ENCODE measurements at regions not wholly inside any gene's neighbourhood (a gene's known extent, or its start where the extent isn't known, plus 50 kb on each side); places are given as distances from the start of the nearest gene placed in this dataset.

DNA sequence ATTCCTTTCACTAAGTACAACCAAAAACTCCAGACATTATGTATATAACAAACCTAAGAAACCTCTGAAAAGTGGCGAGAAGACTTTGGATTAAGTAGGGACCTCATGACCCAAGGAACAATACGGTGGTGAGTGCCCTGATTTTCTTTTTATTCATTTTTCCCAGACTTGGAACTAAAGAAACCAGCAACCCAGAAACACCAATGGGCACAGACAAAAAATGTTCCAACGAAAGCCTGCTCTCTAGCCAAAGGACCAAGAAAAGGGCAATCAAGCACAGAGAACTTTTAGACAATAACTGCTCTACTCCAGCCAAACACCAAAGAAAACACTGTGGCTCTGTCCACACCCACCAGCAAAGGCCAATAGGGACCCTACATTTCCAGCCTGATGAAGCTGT is 66.2 kb upstream of the SSBP2 start:
- TF ChIP-seq, protein P1, sequence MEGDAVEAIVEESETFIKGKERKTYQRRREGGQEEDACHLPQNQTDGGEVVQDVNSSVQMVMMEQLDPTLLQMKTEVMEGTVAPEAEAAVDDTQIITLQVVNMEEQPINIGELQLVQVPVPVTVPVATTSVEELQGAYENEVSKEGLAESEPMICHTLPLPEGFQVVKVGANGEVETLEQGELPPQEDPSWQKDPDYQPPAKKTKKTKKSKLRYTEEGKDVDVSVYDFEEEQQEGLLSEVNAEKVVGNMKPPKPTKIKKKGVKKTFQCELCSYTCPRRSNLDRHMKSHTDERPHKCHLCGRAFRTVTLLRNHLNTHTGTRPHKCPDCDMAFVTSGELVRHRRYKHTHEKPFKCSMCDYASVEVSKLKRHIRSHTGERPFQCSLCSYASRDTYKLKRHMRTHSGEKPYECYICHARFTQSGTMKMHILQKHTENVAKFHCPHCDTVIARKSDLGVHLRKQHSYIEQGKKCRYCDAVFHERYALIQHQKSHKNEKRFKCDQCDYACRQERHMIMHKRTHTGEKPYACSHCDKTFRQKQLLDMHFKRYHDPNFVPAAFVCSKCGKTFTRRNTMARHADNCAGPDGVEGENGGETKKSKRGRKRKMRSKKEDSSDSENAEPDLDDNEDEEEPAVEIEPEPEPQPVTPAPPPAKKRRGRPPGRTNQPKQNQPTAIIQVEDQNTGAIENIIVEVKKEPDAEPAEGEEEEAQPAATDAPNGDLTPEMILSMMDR (IDR thresholded peaks at IDR 0.05; ENCODE audit: low read depth, low read length, missing control alignments): no peak
- no peak overlapping the region for H3K4me3 ChIP-seq (ENCODE audit: low read depth, low read length)
- no peak for DNase-seq (ENCODE audit: low read depth)
- in situ Hi-C loops (cut with HindIII; ENCODE audit: low sequenced_read_pairs): no loop called here

DNA sequence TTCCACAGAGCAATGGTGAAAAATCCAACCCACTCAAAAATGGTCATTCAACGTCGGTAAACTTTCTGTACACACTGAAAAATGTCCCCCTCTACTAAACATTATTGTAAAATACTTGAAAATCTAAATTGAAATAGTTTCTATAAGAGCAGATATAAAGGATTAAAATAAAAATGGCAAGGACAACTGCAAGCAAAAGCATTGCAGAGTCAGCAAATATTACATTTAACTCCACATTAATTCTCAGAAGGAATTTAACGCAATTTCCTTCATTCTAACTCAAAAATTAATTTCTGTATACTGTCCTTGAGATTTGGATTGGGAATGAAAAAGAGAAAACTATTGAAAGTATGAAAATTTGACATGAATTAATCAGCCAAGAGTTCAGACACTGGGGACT is 64.4 kb upstream of the SSBP2 start:
- H3K4me3 ChIP-seq (ENCODE audit: low read depth, low read length): no peak overlapping the region
- no peak for DNase-seq (ENCODE audit: low read depth)
- TF ChIP-seq, protein P1 (IDR thresholded peaks at IDR 0.05; ENCODE audit: low read depth, low read length, missing control alignments): no peak
- in situ Hi-C loops (cut with HindIII; ENCODE audit: low sequenced_read_pairs): no loop called here

DNA sequence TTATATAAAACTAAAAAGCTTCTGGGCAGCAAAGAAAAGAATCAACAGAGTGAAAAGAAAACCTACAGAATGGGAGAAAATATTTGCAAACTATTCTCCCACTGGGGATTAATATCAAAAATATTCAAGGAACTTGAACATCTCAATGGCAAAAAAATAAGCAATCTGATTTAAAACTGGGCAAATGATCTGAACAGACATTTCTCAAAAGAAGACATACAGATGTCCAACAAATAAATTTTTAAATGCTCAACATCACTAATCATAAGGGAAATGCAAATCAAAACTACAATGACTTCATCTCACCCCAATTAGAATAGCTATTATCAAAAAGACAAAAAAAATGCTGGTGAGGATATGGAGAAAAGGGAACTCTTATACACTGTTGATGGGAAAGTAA is 57.2 kb upstream of the SSBP2 start:
- TF ChIP-seq, protein P1 (IDR thresholded peaks at IDR 0.05; ENCODE audit: low read depth, low read length, missing control alignments): no peak
- DNase-seq (ENCODE audit: low read depth): no peak
- in situ Hi-C loops (cut with HindIII; ENCODE audit: low sequenced_read_pairs): no loop called here
- no peak overlapping the region for H3K4me3 ChIP-seq (ENCODE audit: low read depth, low read length)

DNA sequence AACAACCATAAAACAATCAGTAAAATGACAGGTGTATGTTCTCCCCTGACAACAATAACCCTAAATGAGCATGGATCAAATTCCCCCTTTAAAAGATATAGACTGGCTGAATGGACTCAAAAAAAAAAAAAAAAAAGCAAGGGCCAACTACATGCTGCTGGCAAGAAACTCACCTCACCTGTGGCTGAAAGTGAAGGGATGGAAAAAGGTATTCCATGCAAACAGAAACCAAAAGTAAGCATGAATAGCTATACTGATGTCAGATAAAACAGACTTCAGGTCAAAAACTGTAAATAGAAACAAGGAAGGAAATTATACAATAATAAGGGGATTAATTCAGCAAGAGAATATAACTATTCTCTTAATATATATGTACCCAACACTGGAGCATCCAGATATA is 54.2 kb upstream of the SSBP2 start:
- in situ Hi-C loops (cut with HindIII; ENCODE audit: low sequenced_read_pairs): no loop called here
- DNase-seq (ENCODE audit: low read depth): no peak
- TF ChIP-seq, protein P1 (IDR thresholded peaks at IDR 0.05; ENCODE audit: low read depth, low read length, missing control alignments): no peak
- H3K4me3 ChIP-seq (ENCODE audit: low read depth, low read length): no peak overlapping the region

DNA sequence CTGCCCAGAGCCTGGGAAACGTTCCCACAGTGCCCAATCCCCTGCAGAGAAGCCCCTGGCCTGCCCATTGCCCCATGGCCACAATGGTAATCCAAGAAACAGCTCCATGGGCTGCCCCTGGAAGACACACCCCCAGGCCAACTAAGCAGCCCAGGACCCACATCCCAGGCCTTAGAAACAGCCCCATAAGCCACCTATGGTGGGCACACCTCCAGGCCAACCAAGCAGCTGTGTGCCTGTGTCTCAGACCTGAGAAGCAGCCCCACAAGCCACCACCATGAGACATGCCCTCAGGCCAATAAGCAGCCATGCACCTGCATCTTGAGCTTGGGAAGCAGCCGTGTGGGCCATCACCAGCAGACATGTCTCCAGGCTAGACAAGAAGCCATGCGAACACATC is 52.9 kb upstream of the SSBP2 start:
- in situ Hi-C loops (cut with HindIII; ENCODE audit: low sequenced_read_pairs): no loop called here

DNA sequence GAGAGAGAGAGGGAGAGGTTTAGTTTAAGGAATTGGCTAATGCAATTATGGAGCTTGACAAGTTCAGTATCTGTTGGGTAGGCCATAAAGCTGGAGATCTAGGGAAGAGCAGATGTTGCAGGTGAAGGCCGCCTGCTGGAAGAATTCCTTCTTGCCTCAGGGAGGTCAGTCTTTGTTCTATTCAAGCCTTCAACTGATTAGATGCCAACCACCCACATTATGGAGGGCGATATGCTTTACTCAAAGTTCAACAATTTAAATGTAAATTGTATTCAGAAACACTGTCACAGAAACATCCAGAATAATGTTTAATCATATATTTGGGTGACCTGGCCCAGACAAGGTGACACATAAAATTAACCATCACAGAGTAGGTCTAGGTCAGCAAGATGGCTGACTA is 51.7 kb upstream of the SSBP2 start:
- no peak for DNase-seq (ENCODE audit: low read depth)
- no peak overlapping the region for H3K4me3 ChIP-seq (ENCODE audit: low read depth, low read length)
- TF ChIP-seq, protein P1 (IDR thresholded peaks at IDR 0.05; ENCODE audit: low read depth, low read length, missing control alignments): no peak
- in situ Hi-C loops (cut with HindIII; ENCODE audit: low sequenced_read_pairs): no loop called here

More for the DNA sequence above, 52.9 kb upstream of the SSBP2 start:
- no peak overlapping the region for H3K4me3 ChIP-seq (ENCODE audit: low read depth, low read length)
- DNase-seq (ENCODE audit: low read depth): no peak
- TF ChIP-seq, protein P1 (IDR thresholded peaks at IDR 0.05; ENCODE audit: low read depth, low read length, missing control alignments): no peak

DNA sequence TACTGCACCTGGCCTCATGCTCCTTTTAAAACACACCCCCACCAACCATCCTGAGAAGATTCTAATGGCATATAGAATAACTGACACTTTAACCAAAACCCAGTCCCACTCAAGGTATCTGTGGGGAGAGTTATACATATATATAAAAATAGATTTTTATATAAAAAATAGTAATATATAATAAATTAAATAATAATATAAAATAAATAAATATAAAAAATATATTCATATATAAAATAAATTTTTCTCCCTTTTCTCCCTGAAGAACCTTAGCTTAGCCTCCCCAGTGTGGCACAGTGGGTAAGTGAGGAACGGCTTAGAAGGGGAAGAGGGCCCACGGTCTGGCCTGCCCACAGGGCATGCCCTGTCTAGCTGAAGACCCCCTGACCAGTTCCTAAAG is 51.1 kb upstream of the SSBP2 start:
- TF ChIP-seq, protein P1 (IDR thresholded peaks at IDR 0.05; ENCODE audit: low read depth, low read length, missing control alignments): no peak
- no peak for DNase-seq (ENCODE audit: low read depth)
- H3K4me3 ChIP-seq (ENCODE audit: low read depth, low read length): no peak overlapping the region
- in situ Hi-C loops (cut with HindIII; ENCODE audit: low sequenced_read_pairs): no loop called here

Data from astrocyte of the cerebellum (primary cell).